Epithelial cell of proximal tubule (primary cell): ENCODE measurements at regions not wholly inside any gene's neighbourhood (a gene's known extent, or its start where the extent isn't known, plus 50 kb on each side); places are given as distances from the start of the nearest gene placed in this dataset.
"Not testable (repeated sequence)": the region's sequence is repeated elsewhere in the genome, so short reads cannot be mapped to it uniquely, and the experiment has no call there.

Source experiments
- DNase-seq: peaks from one replicate; pipeline ENCODE4 v3.0.0-alpha.2; 2011; ENCODE audit warnings: low read depth
- H3K4me3 ChIP-seq: 2 replicates; pipeline ENCODE4 v1.5.1; 2011; ENCODE audit warnings: low read depth, mild to moderate bottlenecking, low read length
- CTCF ChIP-seq: conservative IDR thresholded peaks from 2 replicates; pipeline ENCODE4 v1.5.1; 2012; ENCODE audit warnings: low read depth, mild to moderate bottlenecking, low read length

- no peak for DNase-seq
- no peak overlapping the region for H3K4me3 ChIP-seq
- no peak for TF ChIP-seq CTCF
Measured at GRCh38 chr5:142530904-142531303, 155.0 kb downstream of the FGF1 start.

GRCh38 chr5:142529626-142530278 lies 156.1 kb downstream of the FGF1 start:
- no peak overlapping the region for H3K4me3 ChIP-seq
- TF ChIP-seq CTCF = no peak
- DNase-seq = no peak

- no peak overlapping the region for H3K4me3 ChIP-seq
- DNase-seq = no peak
- TF ChIP-seq CTCF = no peak
Measured at GRCh38 chr5:142527664-142528295, 158.1 kb downstream of the FGF1 start.

- TF ChIP-seq CTCF = no peak
- no peak overlapping the region for H3K4me3 ChIP-seq
- DNase-seq = no peak
Measured at GRCh38 chr5:142527234-142527633, 158.7 kb downstream of the FGF1 start.

DNA sequence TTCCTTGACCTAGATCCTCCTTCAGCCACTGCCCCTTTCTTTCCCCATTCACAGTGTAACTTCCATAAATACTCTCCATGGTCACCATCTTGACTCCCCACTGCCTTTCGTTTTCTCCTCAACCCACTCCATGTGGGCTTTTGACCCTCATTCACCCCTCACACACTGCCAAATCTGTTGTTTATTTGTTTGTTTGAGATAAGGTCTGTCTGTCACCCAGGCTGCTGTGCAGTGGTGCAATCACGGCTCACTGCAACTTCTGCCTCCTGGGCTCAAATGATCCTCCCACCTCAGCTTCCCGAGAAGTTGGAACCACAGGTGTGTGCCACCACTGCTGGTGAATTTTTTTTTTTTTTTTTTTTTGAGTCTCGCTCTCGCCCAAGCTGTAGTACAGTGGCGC lies 162.9 kb downstream of the FGF1 start:
- no peak for DNase-seq
- H3K4me3 ChIP-seq = no peak overlapping the region
- TF ChIP-seq CTCF = no peak

GRCh38 chr5:142521706-142522105 lies 164.2 kb downstream of the FGF1 start:
- no peak for DNase-seq
- no peak overlapping the region for H3K4me3 ChIP-seq
- TF ChIP-seq CTCF = no peak

DNA sequence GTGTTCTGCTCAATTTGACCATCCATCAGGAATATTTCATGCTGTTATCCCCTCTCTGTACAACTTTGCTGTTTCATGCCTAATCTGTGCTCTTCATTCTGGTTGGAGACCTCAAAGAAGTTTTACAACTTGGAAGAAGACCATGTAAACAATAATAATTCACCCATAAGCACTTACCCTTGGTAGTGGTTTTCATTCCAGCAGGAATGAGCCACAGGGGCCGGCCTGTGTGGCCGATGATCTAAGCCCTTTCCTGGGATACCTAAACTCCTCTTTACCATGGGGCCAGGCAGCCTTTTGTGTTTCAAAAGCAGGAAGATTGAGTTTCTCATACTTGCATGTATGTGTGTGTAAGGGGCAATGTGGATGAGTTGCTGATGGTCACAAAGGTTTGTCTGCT lies 165.0 kb downstream of the FGF1 start:
- TF ChIP-seq CTCF = no peak
- no peak overlapping the region for H3K4me3 ChIP-seq
- no peak for DNase-seq

DNA sequence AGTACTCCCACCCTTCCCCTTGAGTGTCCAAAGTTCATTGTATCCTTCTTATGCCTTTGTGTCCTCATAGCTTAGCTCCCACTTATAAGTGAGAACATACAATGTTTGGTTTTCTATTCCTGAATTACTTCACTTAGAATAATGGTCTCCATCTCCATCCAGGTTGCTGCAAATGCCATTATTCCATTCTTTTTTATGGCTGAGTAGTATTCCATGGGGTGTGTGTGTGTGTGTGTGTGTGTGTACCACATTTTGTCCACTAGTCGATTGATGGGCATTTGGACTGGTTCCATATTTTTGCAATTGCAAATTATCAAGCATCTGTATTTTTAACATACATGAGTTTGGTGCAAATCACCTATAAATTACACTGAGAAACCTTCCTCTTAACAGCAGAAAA lies 166.0 kb downstream of the FGF1 start:
- H3K4me3 ChIP-seq, DNase-seq: not testable (repeated sequence)
